Gastrocnemius medialis (tissue), 4 donors: ENCODE measurements at regions not wholly inside any gene's neighbourhood (a gene's known extent, or its start where the extent isn't known, plus 50 kb on each side); places are given as distances from the start of the nearest gene placed in this dataset.

Source experiments
- POLR2A ChIP-seq, 2 donors: fragments of 450-650 bp; IDR thresholded peaks; one replicate each; pipeline ENCODE4 v1.6.1; 2017; ENCODE audit warnings: antibody characterized with exemption in 2 of 2, mild to moderate bottlenecking in 2 of 2, moderate library complexity in 2 of 2
- TF ChIP-seq, protein P1 (sequence below), 5 experiments: fragments of 450-650 bp in 3 of 5; fragments of 200-600 bp in 2 of 5; sonication (generic) in 2 of 5; IDR thresholded peaks in 4 of 5; conservative IDR thresholded peaks in 1 of 5; 1 replicate in 4 of 5; 2 replicates in 1 of 5; pipeline ENCODE4 v1.5.1; 2016 to 2019; ENCODE audit warnings: antibody characterized with exemption in 5 of 5, mild to moderate bottlenecking in 3 of 5, moderate library complexity in 3 of 5

DNA sequence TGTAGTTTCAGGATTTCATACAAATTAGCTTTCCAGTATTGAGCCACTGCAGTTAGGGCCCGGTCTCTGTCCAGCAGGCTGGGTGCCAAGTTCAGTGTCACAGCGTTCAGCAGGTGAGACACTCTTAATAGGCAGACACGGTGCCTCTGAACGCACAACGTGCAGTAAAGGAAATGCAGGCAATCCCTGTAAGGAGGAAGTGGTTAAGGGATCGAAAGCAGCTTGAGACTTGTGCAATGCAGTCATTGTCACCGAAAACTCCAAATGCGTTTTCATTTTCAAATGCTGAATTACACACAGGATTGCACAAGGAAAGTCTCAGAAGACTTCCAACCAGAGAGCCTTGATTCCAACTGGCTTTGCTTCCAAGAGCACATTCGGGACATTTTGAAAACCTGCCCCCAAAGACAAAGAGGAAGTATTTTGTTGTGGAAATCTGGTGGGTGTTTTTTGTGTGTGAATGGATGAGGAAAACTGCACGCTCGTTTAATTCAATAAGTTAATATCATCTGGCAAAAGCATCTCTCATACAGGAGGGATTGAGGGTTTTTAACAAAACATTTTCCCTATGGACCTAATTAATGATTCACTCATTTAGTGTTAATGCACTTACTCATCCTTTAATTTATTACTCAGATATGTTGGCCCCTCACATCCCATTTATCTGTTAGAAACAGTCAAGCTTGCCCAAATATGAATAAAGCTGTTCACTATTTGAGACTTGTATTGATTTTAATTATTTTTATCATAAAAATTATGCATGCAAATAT lies 61.6 kb downstream of the PTGS2 start:
- TF ChIP-seq, protein P1, sequence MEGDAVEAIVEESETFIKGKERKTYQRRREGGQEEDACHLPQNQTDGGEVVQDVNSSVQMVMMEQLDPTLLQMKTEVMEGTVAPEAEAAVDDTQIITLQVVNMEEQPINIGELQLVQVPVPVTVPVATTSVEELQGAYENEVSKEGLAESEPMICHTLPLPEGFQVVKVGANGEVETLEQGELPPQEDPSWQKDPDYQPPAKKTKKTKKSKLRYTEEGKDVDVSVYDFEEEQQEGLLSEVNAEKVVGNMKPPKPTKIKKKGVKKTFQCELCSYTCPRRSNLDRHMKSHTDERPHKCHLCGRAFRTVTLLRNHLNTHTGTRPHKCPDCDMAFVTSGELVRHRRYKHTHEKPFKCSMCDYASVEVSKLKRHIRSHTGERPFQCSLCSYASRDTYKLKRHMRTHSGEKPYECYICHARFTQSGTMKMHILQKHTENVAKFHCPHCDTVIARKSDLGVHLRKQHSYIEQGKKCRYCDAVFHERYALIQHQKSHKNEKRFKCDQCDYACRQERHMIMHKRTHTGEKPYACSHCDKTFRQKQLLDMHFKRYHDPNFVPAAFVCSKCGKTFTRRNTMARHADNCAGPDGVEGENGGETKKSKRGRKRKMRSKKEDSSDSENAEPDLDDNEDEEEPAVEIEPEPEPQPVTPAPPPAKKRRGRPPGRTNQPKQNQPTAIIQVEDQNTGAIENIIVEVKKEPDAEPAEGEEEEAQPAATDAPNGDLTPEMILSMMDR (IDR thresholded peaks at IDR 0.05 in 4 of 5, conservative IDR thresholded peaks at IDR 0.05 in 1 of 5): no peak
- no peak for TF ChIP-seq POLR2A (IDR thresholded peaks at IDR 0.05)
